ENCODE measurements at regions not wholly inside any gene's neighbourhood (a gene's known extent, or its start where the extent isn't known, plus 50 kb on each side); places are given as distances from the start of the nearest gene placed in this dataset.
"Not testable (repeated sequence)": the region's sequence is repeated elsewhere in the genome, so short reads cannot be mapped to it uniquely, and the experiment has no call there.

DNA sequence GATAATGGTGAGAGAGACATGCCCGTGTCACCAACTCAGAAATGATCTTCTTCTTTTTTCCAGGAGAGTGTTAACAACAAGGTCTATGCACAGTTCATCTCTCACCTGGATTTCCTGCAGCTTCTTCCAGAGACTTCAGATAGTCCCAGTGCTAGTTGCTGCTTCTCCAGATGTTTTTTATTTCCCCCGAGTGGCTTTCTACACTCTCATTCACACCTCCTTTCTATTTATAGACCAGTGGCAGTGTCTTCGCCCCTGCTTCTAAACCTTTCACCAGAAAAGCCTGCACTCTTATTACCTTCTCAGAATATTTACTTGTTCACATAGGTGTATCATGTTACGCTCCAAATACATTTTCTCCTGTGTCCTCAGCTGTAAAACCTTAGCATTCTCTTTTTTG lies 558.8 kb upstream of the CHAC2 start:
- DNase-seq, result no peak
- intact Hi-C loops (cut with DNase I), result no loop called here
- H3K4me3 ChIP-seq, result no peak overlapping the region
- no peak for TF ChIP-seq EP300 (IDR thresholded peaks at IDR 0.05)
- no peaks in the 10 kb centered on the region for H3K9me3 ChIP-seq
- H3K36me3 ChIP-seq, result no peaks in the 10 kb centered on the region
- no peak overlapping the region for H3K27ac ChIP-seq
- no peaks in the 10 kb centered on the region for H3K27me3 ChIP-seq
- H3K4me1 ChIP-seq (ENCODE audit: insufficient read depth), result no peaks in the 10 kb centered on the region
- WGBS, 3 donors, result 70 to 83% (median 79%) methylated on average over 4 of the region's 4 CpGs

DNA sequence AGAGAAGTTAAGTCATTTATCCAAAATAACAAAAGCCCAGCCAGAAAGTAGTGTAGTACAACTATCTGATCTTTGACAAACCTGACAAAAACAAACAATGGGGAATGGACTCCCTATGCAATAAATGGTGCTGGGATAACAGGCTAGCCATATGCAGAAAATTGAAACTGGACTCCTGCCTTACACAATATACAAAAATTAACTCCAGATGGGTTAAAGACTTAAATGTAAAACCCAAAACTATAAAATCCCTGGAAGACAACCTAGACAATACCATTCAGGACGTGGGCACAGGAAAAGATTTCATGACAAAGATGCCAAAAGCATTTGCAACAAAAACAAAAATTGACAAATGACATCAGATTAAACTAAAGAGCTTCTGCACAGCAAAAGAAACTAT lies 561.4 kb upstream of the CHAC2 start:
- H3K36me3 ChIP-seq; H3K27ac ChIP-seq; intact Hi-C loops (cut with DNase I); H3K4me3 ChIP-seq; DNase-seq; H3K9me3 ChIP-seq; H3K4me1 ChIP-seq (ENCODE audit: insufficient read depth); H3K27me3 ChIP-seq: not testable (repeated sequence)
- WGBS, 3 donors, result 54 to 80% (median 63%) methylated on average over 1 of the region's 1 CpG

DNA sequence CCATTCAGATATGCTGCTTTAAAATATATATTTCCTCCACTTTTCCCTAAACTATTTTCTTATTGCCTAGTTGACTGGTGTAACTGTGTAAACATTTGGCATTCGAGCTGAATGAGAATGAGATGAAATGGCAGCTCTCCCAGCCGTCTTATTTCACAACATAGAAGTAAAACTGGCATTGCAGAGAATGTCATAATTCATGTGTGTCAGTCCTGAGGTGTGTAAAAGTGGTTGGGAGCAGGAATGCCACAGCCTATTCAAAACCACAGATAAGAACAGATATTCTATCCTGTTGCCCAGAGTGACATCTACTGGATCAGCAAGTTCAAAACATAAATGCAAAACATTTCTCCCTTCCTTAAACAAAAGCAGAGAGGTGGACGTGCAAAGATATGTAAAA lies 565.5 kb upstream of the CHAC2 start:
- Histone ChIP-seq H3K27ac (no peak overlapping the region), H3K4me3 (no peak overlapping the region), H3K4me1 (ENCODE audit: insufficient read depth) (no peaks in the 10 kb centered on the region), H3K27me3 (no peaks in the 10 kb centered on the region), H3K9me3 (no peaks in the 10 kb centered on the region), H3K36me3 (no peaks in the 10 kb centered on the region)
- no peak for DNase-seq
- intact Hi-C loops (cut with DNase I), result no loop called here
- WGBS, 3 donors, result 16 to 29% (median 19%) methylated on average over 3 of the region's 3 CpGs
- TF ChIP-seq, protein P1, sequence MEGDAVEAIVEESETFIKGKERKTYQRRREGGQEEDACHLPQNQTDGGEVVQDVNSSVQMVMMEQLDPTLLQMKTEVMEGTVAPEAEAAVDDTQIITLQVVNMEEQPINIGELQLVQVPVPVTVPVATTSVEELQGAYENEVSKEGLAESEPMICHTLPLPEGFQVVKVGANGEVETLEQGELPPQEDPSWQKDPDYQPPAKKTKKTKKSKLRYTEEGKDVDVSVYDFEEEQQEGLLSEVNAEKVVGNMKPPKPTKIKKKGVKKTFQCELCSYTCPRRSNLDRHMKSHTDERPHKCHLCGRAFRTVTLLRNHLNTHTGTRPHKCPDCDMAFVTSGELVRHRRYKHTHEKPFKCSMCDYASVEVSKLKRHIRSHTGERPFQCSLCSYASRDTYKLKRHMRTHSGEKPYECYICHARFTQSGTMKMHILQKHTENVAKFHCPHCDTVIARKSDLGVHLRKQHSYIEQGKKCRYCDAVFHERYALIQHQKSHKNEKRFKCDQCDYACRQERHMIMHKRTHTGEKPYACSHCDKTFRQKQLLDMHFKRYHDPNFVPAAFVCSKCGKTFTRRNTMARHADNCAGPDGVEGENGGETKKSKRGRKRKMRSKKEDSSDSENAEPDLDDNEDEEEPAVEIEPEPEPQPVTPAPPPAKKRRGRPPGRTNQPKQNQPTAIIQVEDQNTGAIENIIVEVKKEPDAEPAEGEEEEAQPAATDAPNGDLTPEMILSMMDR (IDR thresholded peaks at IDR 0.05), result no peak
- TF ChIP-seq EP300 (IDR thresholded peaks at IDR 0.05) (no peak), POLR2A (IDR thresholded peaks at IDR 0.05) (no peak)

DNA sequence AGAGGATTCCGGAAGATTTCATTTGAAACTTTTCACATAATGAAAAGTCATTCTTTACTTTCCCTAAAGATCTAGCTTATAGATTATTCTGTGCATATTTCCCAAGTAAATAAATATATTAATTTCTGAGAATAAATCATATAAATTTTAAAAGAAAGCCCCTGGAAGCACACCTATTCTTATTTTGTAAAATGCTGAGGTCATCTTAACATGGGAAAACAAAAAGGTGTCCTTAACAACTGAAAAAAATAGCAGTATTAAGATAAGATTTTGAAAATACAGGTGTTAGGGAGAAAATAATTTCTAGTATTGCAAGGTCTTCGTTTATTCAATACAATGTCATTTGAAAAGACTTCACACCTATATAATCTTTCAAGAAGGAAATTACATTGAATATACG lies 567.5 kb upstream of the CHAC2 start:
- Histone ChIP-seq H3K27me3 (no peaks in the 10 kb centered on the region), H3K27ac (no peak overlapping the region), H3K4me1 (ENCODE audit: insufficient read depth) (no peaks in the 10 kb centered on the region), H3K36me3 (no peaks in the 10 kb centered on the region), H3K9me3 (no peaks in the 10 kb centered on the region), H3K4me3 (no peak overlapping the region)
- intact Hi-C loops (cut with DNase I), result no loop called here
- TF ChIP-seq, protein P1 (IDR thresholded peaks at IDR 0.05), result no peak
- TF ChIP-seq POLR2A (IDR thresholded peaks at IDR 0.05), result no peak
- no peak for TF ChIP-seq EP300 (IDR thresholded peaks at IDR 0.05)
- no peak for DNase-seq
- WGBS, 3 donors, result 83 to 94% (median 90%) methylated on average over 3 of the region's 3 CpGs

DNA sequence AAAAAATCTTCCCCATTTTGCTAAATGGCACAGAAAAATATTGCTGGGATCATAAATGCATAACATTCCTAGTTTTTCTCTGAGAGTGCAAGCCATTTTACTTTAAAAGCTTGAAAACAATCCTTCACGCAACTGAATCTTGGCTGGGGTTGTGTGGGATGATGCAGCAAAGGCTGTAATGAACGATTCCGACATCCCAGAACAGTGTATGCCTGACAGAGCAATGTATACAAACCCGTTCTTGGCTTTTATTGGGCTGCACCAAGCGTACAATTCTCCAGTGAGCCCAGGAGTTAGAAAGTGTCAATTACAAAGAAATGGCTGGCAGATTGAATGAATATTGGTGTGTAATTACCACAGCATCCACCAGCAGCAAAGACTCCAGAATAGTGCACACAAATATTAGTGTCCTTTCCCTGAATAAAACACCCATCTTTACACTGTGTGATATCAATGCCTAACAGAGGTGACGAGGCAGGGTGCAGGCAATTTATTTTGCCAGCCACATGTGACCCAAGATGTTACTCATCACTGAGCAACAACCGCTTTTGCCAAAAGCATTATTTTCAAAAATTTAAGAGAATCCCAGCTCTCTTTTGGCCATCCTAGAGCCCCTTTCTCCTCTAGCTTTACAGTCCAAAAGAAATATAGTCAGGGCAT lies 578.6 kb upstream of the CHAC2 start:
- intact Hi-C loops (cut with DNase I), result no loop called here
- Histone ChIP-seq H3K4me3 (no peak overlapping the region), H3K4me1 (ENCODE audit: insufficient read depth) (no peaks in the 10 kb centered on the region), H3K27me3 (no peaks in the 10 kb centered on the region), H3K27ac (no peak overlapping the region), H3K9me3 (no peaks in the 10 kb centered on the region), H3K36me3 (no peaks in the 10 kb centered on the region)
- no peak for TF ChIP-seq EP300 (IDR thresholded peaks at IDR 0.05)
- TF ChIP-seq POLR2A (IDR thresholded peaks at IDR 0.05), result no peak
- TF ChIP-seq, protein P1 (IDR thresholded peaks at IDR 0.05), result no peak
- WGBS, 3 donors, result 66 to 80% (median 67%) methylated on average over 7 of the region's 7 CpGs
- DNase-seq, result no peak
